ENCODE measurements at regions not wholly inside any gene's neighbourhood (a gene's known extent, or its start where the extent isn't known, plus 50 kb on each side); places are given as distances from the start of the nearest gene placed in this dataset.

- Histone ChIP-seq H3K9ac (ENCODE audit: low read depth, low read length) (no peak overlapping the region), H2AK5ac (ENCODE audit: low read depth, low read length) (no peak overlapping the region), H3K4me1 (ENCODE audit: control insufficient read depth, insufficient read depth, low read length) (peaks cover 9% of the 10 kb centered on the region; the same call in 1 of the 2 replicates), H4K8ac (ENCODE audit: low read depth in 2 of 2, low read length in 2 of 2) (no peak overlapping the region), H3K9me1 (ENCODE audit: insufficient read depth, low read length) (peaks cover 3% of the 10 kb centered on the region; the same call in 1 of the 2 replicates), H4K20me1 (ENCODE audit: insufficient read depth, low read length) (peaks cover 36% of the 10 kb centered on the region), H3K56ac (ENCODE audit: extremely low read depth, insufficient read depth, low read length) (no peak overlapping the region), H2BK20ac (ENCODE audit: low read depth, low read length) (no peak overlapping the region), H3K27ac (ENCODE audit: insufficient read depth, low read length) (no peak overlapping the region), H3K9me3 (ENCODE audit: control insufficient read depth, insufficient read depth, low read length) (no peaks in the 10 kb centered on the region), H3K18ac (ENCODE audit: low read depth, low read length) (no peak overlapping the region), H3K79me1 (ENCODE audit: low read depth in 1 of 2, low read length in 2 of 2) (peaks cover 7 to 32% of the 10 kb centered on the region in 2 experiments; a peak in 2 of 4 replicates), H2AFZ (replicated peaks; ENCODE audit: low read length, poor library complexity) (peak overlapping the region; percentile 51), H2BK120ac (ENCODE audit: low read depth, low read length) (no peak overlapping the region), H2BK15ac (ENCODE audit: low read depth, low read length) (no peak overlapping the region), H4K5ac (ENCODE audit: low read depth, low read length) (no peak overlapping the region), H3K27me3 (ENCODE audit: control insufficient read depth, insufficient read depth, low read length) (no peaks in the 10 kb centered on the region), H3K36me3 (ENCODE audit: control insufficient read depth, insufficient read depth, low read length) (peaks cover 27% of the 10 kb centered on the region), H3K23ac (ENCODE audit: low read depth, low read length) (no peak overlapping the region), H4K91ac (ENCODE audit: insufficient read depth, low read depth, low read length) (no peak overlapping the region), H3K14ac (replicated peaks; ENCODE audit: low read depth, low read length) (no peak overlapping the region), H2BK5ac (ENCODE audit: low read depth, low read length, poor library complexity, severe bottlenecking) (no peak overlapping the region), H3K4me2 (ENCODE audit: low read depth, low read length) (no peak overlapping the region), H3K4me3 (ENCODE audit: insufficient read depth, low read depth, low read length) (no peak overlapping the region), H3K4ac (ENCODE audit: low read depth, low read length) (no peak overlapping the region), H2AK9ac (replicated peaks; ENCODE audit: low read depth, low read length, poor library complexity) (peak overlapping the region; percentile 5)
- DNase-seq (no peak), ATAC-seq (ENCODE audit: low read depth) (peak; percentile 5)
- WGBS, 2 experiments (ENCODE audit: extremely low coverage in 2 of 2, insufficient read length in 1 of 2): 73% methylated on average over 3 of the region's 4 CpGs; no CpG with 5 or more reads in 1 of the 2 experiments
- intact Hi-C loops (cut with micrococcal nuclease) (loop anchor here (1.0 to 2.0 kb wide), 4 partner anchors 39 to 411 kb away; no protein-coding TSS in a partner anchor), in situ Hi-C loops (cut with MboI; ENCODE audit: low sequenced_read_pairs) (no loop called here), dilution Hi-C loops (cut with HindIII; ENCODE audit: low sequenced_read_pairs, unreplicated experiment) (no loop called here)
- ChIA-PET CTCF (interaction anchor here (0.6 kb wide), 1 partner anchor 85 kb away, joined by 3 read pairs; no protein-coding TSS in a partner anchor), POLR2A (ENCODE audit: unreplicated experiment) (no interaction called here)
- no TSS peak for BruUV-seq (replicated peaks)
- TF ChIP-seq MAZ (IDR thresholded peaks at IDR 0.05; ENCODE audit: borderline replicate concordance, low read depth, low read length) (no peak), RFX5 (IDR thresholded peaks at IDR 0.05; ENCODE audit: low read depth, low read length) (no peak), CTCF (conservative IDR thresholded peaks at IDR 0.05; ENCODE audit: low read depth, low read length) (no peak), USF2 (IDR thresholded peaks at IDR 0.05; ENCODE audit: low read depth, low read length) (no peak), NFE2L2 (IDR thresholded peaks at IDR 0.05; ENCODE audit: low read depth, low read length) (no peak), CEBPB (IDR thresholded peaks at IDR 0.05; ENCODE audit: low read depth, low read length) (no peak), POLR2A (IDR thresholded peaks at IDR 0.05; ENCODE audit: low read depth, low read length) (no peak), RAD21 (IDR thresholded peaks at IDR 0.05; ENCODE audit: low read length) (no peak)
These were observed 142.4 kb downstream of the CRYBB2 start for GRCh38 chr22:25361899-25362214.

Measured in IMR-90 (cell line).